NCI-H226 (cell line): ENCODE measurements at regions not wholly inside any gene's neighbourhood (a gene's known extent, or its start where the extent isn't known, plus 50 kb on each side); places are given as distances from the start of the nearest gene placed in this dataset.
"Not testable (repeated sequence)": the region's sequence is repeated elsewhere in the genome, so short reads cannot be mapped to it uniquely, and the experiment has no call there.

Experiments used
- DNase-seq: peaks from one replicate; pipeline ENCODE4 v3.0.0-alpha.2; 2015

GRCh38 chr4:1558205-1558604 is 125.9 kb downstream of the FAM53A start:
- DNase-seq = no peak

DNA sequence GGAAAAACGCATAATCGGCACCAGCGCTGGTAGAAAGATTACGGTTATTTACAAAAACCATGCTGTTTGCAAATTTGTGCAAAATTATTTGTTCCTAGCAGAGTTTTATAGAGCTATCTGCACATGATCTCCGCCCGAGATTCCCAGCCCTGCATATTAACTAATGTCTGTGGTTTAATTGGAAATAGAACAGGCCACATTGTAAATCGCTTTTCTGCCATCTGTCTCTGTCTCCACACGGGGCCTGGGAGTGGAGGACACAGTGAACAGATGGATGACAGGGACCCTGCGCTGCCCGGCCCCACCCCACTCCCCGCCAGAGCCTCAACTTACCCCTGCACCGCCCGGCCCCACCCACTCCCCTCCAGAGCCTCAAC is 126.9 kb downstream of the FAM53A start:
- DNase-seq = no peak

DNA sequence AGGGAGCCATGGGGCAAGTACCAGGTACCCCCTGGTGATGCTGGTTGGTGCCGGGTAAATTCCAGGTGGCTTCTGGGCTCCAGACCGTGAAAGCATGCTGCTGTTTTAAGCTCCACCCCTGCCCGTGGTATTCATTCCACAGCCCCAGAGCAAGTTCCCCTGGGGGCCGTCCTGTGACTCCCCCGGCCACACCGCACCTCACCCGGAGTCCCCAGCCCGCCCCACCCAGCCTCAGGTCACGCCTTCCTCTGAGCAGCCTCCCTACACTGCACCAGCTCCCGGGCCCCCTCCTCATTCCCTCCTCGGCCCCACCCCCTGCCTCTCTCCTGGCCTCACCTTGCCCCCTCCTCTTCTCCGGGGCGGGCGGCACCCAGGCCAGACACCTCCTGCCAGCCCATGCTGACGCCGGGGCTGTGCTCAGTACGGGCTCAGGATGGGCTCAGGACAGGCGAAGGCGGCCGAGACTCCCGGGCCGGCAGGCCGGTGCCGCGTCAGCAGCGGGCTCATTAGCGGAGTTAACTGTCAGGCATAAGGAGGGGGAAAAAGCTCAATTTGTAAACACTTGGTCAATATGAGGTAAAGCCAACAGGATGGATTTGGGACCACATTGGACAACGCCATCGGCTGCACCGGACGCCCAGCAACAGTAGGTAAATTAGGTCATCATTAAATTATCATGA is 127.4 kb downstream of the FAM53A start:
- no peak for DNase-seq

DNA sequence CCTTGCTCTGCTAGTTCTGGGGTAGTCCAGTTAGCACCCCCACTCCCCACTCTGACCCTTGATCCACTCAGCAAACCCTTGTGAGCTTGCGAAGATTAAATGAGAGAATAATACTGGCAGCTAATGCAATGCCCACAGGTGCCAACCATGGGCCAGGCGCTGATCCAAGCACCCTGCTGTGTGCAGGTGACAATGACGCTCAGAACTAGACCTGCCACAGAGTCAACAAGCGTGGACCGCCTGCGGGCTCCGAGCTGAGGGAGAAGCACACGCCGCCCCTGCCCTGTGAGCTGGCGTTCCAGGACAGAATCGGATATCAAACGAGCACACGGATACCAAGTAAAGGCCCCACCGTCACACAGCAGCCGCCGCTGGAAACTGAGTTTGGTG is 129.2 kb downstream of the FAM53A start:
- no peak for DNase-seq

- DNase-seq = no peak
Measured at GRCh38 chr4:1554246-1554875, 129.8 kb downstream of the FAM53A start.

DNA sequence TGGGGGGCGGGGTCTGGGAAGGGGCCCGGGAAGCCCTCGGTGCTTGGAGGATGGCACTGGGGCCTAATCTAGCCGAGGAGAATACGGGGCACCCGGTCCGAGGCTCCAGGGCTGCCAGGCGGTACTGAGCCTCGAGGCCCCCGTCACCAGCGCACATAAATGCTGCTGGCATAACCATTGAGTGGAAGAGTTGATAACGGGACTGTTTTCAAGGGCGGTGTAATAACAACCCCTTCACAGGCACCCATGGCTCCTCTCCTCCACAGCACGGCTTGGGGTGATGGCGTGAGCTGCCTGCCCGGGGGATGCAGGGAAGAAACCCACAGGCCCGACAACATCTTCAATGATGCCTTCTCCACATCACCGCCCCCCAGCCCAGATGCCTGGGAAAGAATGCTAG is 130.7 kb downstream of the FAM53A start:
- DNase-seq = no peak

- no peak for DNase-seq
Measured at GRCh38 chr4:1552451-1552850, 131.7 kb downstream of the FAM53A start.

DNA sequence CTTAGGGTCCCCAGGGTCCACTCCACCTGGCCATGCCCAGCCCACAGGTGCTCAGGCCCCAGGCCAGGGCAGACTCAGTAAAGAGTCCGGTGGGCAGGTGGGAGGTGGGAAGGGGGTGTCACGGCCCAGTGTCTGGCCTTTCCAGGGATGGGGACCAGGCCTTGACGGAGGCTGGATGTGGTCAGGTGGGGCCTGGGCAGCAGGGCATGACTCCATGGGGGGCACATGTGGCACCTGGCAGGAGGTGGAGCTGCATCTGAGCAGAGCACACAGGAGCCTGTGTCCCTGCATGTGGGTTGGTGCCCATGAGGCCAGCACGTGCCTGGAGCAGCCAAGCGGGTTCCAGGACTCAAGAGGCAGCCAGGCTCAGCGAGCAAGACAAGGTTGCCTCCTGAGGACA is 132.9 kb downstream of the FAM53A start:
- no peak for DNase-seq

GRCh38 chr4:1550122-1551070 is 133.7 kb downstream of the FAM53A start:
- no peak for DNase-seq

GRCh38 chr4:1549638-1550035 is 134.5 kb downstream of the FAM53A start:
- DNase-seq = no peak

- not testable (repeated sequence) for DNase-seq
Measured at GRCh38 chr4:1548827-1549637, 135.1 kb downstream of the FAM53A start.

DNA sequence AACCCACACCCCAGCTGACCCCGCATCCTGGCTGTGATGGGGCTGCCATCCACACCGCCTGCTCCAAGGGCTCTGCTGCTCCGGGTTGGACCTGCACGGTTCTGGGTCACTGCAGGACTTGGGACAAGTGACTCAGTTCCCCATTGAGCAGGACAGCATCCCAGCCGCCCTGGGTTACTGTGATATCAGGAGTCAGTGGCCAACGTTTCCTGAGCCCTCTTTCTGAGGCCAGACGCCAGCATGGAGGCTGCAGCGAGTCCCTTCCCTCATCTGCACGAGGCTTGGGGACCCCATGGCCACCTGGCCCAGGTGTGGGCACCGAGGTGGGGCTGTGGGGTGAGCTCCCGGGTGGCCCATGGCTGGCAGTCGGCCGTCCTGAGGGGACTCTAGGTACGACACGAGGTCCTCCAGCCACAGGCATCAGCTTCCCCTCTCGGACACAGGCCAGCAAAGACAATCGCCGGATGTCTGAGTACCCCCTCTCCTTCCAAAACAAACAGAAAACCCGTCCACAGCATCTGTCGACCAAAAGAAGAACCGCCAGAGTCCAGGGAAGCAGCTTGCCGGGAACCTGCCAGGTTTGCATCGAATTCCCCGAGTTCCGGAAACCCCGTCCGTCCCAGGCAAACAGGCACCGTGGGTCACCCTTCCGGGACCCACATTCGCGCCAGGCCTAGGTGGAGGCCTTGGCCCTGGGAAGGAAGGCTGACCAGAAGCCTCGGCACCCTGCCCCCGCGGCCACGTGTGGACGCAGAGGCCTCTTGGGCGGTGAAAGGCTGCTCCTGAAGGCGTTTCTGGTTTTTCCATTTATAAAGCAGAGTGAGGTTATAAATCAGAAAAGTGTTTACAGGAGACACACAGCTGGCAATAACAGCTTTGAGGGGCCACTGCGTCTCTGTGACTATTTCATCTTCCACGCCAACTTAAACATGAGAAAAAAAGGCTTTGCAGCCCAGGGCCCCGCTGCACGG is 136.0 kb downstream of the FAM53A start:
- DNase-seq = no peak

DNA sequence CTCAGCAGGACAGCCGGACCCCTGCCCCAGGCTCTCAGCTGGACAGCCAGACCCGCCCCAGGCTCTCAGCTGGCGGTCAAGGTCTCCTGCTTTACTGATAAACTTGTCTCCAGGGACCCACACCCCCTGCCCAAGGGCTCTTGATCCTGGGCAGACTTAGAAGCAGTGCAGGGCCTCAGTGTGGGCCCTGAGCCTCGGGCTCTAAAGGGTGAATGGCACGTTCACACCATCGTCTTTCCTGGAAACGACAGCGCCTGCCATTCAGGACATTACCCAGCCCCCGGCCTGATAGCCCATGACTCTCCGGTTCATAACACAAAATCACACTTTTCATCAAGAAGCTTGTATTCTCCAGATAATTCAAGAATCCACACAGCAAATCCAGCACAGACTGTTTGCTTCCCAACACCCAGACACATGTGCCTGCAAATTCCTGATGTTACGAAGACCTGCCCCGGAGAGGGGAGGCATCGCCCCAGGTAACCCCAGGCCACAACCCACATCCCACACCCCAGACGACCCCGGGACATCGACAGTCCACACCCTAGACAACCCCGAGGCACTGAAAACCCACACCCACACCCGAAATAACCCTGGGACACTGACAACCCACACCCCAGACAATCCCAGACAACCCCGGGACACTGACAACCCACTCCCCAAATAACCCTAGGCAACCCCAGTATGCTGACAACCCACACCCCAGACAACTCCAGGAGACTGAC is 136.8 kb downstream of the FAM53A start:
- DNase-seq = no peak

- no peak for DNase-seq
Measured at GRCh38 chr4:1544861-1545281, 138.6 kb upstream of the NKX1-1 start.

- DNase-seq = not testable (repeated sequence)
Measured at GRCh38 chr4:1544435-1544834, 138.2 kb upstream of the NKX1-1 start.

DNA sequence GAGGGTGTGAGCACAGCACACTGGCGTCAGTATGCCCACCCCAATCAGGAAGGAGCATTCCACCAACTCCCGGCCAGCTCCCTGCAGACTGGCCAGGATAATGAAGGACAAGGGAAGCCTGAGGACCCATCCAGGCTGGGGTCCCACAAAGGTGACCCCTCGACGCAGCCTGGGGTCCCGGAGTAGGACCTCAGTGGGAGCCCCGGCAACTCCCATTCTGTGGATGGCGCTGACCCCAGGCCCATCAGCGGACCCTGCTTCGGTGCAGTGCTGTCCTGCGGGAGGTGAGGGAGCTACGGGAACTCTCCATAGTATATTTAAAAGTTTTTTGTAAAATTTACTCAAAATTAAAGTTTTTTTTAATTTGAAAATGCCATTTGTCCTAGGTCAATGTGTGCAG is 137.7 kb upstream of the NKX1-1 start:
- no peak for DNase-seq

GRCh38 chr4:1543561-1543960 is 137.3 kb upstream of the NKX1-1 start:
- no peak for DNase-seq

GRCh38 chr4:1542516-1543320 is 136.5 kb upstream of the NKX1-1 start:
- no peak for DNase-seq

GRCh38 chr4:1542226-1542490 is 135.9 kb upstream of the NKX1-1 start:
- no peak for DNase-seq
